Stimulated activated CD8-positive, alpha-beta memory T cell treated with anti-CD3 and anti-CD28 coated beads, Interleukin-7, amount 100 ng/mL, for 1 hour (primary cell): ENCODE measurements at regions not wholly inside any gene's neighbourhood (a gene's known extent, or its start where the extent isn't known, plus 50 kb on each side); places are given as distances from the start of the nearest gene placed in this dataset.

ENCODE experiments used
- DNase-seq, 2 donors: peaks; one replicate each; pipeline ENCODE4 v3.0.0-alpha.2; 2020; ENCODE audit warnings: low read depth in 2 of 2

GRCh38 chrX:20325786-20326388 lies 59.2 kb upstream of the RPS6KA3 start:
- DNase-seq, result no peak

GRCh38 chrX:20322887-20323286 lies 56.2 kb upstream of the RPS6KA3 start:
- DNase-seq, result no peak

- no peak for DNase-seq
Measured at GRCh38 chrX:20320461-20321159, 53.9 kb upstream of the RPS6KA3 start.

- no peak for DNase-seq
Measured at GRCh38 chrX:20319054-20319453, 52.3 kb upstream of the RPS6KA3 start.

GRCh38 chrX:20317873-20318272 lies 51.2 kb upstream of the RPS6KA3 start:
- no peak for DNase-seq
